ENCODE measurements at regions not wholly inside any gene's neighbourhood (a gene's known extent, or its start where the extent isn't known, plus 50 kb on each side); places are given as distances from the start of the nearest gene placed in this dataset.
A peak's percentile ranks its signal among the peaks of the same experiment; 100 is the strongest.

DNA sequence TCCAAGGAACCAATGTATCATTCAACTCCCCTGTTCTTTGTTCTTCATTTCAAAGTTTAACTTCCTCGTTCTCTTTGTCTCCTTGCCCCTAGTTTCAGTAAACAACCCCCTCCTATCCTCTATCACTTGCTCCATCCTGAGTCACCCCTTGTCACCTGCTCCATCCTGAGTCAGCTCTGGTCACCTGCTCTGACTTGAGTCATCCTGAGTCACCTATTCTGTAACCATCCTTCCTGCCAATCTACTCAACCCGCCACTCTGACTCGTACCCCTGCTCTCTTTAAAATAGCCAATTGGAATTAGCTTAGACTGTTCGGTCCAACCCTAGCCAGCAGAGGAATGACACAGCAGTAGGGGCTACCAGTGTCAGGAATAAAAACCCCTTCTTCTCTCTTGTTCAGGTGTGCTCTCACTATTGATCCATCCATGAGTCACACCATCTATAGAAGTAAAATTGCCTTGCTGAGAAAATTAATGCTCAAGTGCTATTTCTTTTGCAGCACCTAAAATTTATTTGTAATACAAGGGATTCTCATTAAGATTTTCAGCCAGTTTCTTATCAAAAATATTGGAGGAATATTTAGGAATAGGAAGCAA is 326.8 kb downstream of the AKAIN1 start:
- H2AFZ ChIP-seq (ENCODE audit: low read depth) = no peak overlapping the region
- no peak overlapping the region for H3K9ac ChIP-seq
- no peaks in the 10 kb centered on the region for H3K79me2 ChIP-seq (ENCODE audit: insufficient read depth, low read depth)
- no peaks in the 10 kb centered on the region for H3K36me3 ChIP-seq (ENCODE audit: insufficient read depth)
- H3K4me1 ChIP-seq (ENCODE audit: low read depth, poor library complexity, severe bottlenecking) = peaks cover 22% of the 10 kb centered on the region
- no peaks in the 10 kb centered on the region for H4K20me1 ChIP-seq (ENCODE audit: insufficient read depth)
- TF ChIP-seq, protein P1, sequence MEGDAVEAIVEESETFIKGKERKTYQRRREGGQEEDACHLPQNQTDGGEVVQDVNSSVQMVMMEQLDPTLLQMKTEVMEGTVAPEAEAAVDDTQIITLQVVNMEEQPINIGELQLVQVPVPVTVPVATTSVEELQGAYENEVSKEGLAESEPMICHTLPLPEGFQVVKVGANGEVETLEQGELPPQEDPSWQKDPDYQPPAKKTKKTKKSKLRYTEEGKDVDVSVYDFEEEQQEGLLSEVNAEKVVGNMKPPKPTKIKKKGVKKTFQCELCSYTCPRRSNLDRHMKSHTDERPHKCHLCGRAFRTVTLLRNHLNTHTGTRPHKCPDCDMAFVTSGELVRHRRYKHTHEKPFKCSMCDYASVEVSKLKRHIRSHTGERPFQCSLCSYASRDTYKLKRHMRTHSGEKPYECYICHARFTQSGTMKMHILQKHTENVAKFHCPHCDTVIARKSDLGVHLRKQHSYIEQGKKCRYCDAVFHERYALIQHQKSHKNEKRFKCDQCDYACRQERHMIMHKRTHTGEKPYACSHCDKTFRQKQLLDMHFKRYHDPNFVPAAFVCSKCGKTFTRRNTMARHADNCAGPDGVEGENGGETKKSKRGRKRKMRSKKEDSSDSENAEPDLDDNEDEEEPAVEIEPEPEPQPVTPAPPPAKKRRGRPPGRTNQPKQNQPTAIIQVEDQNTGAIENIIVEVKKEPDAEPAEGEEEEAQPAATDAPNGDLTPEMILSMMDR (conservative IDR thresholded peaks at IDR 0.05; ENCODE audit: low read depth, low read length) = no peak
- no peak overlapping the region for H3K4me3 ChIP-seq (IDR thresholded peaks at IDR 0.05; ENCODE audit: insufficient read depth, low read depth, low read length)
- no peak overlapping the region for H3K27ac ChIP-seq
- H3K4me2 ChIP-seq = peak overlapping the region; percentile 58; the same call in 1 of the 2 replicates
- no peaks in the 10 kb centered on the region for H3K27me3 ChIP-seq (ENCODE audit: insufficient read depth, low read depth)

DNA sequence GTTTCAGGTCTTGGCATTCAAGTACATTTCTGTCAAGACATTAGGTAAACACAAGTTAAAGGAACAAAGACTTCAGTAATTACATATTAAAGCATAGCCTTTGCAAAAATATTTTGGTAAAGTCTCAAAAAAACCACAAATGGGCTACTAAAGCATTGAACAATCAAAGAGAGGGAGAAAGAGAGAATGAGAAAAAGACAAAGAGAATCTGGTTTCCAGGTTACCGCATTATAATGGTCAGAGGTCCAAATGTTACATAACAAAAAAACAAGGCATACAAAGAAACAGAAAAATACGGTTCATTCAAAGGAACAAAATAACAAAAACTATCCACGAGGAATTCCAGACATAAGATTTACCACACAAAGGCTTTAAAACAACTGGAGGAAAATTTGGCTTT is 327.9 kb downstream of the AKAIN1 start:
- no peak overlapping the region for H2AFZ ChIP-seq (ENCODE audit: low read depth)
- TF ChIP-seq, protein P1 (conservative IDR thresholded peaks at IDR 0.05; ENCODE audit: low read depth, low read length) = no peak
- H3K36me3 ChIP-seq (ENCODE audit: insufficient read depth) = no peaks in the 10 kb centered on the region
- no peaks in the 10 kb centered on the region for H3K79me2 ChIP-seq (ENCODE audit: insufficient read depth, low read depth)
- H3K27me3 ChIP-seq (ENCODE audit: insufficient read depth, low read depth) = no peaks in the 10 kb centered on the region
- H3K9ac ChIP-seq = no peak overlapping the region
- no peak overlapping the region for H3K4me3 ChIP-seq (IDR thresholded peaks at IDR 0.05; ENCODE audit: insufficient read depth, low read depth, low read length)
- no peak overlapping the region for H3K27ac ChIP-seq
- no peak overlapping the region for H3K4me2 ChIP-seq
- H3K4me1 ChIP-seq (ENCODE audit: low read depth, poor library complexity, severe bottlenecking) = peaks cover 22% of the 10 kb centered on the region
- H4K20me1 ChIP-seq (ENCODE audit: insufficient read depth) = no peaks in the 10 kb centered on the region

GRCh38 chr18:4858379-4859127 is 338.5 kb downstream of the AKAIN1 start:
- Histone ChIP-seq H3K79me2 (ENCODE audit: insufficient read depth, low read depth) (no peaks in the 10 kb centered on the region), H3K4me2 (no peak overlapping the region), H2AFZ (ENCODE audit: low read depth) (no peak overlapping the region), H3K4me1 (ENCODE audit: low read depth, poor library complexity, severe bottlenecking) (no peaks in the 10 kb centered on the region), H3K27me3 (ENCODE audit: insufficient read depth, low read depth) (no peaks in the 10 kb centered on the region), H4K20me1 (ENCODE audit: insufficient read depth) (no peaks in the 10 kb centered on the region), H3K36me3 (ENCODE audit: insufficient read depth) (no peaks in the 10 kb centered on the region), H3K27ac (no peak overlapping the region), H3K9ac (no peak overlapping the region), H3K4me3 (IDR thresholded peaks at IDR 0.05; ENCODE audit: insufficient read depth, low read depth, low read length) (no peak overlapping the region)
- TF ChIP-seq, protein P1 (conservative IDR thresholded peaks at IDR 0.05; ENCODE audit: low read depth, low read length) = no peak

DNA sequence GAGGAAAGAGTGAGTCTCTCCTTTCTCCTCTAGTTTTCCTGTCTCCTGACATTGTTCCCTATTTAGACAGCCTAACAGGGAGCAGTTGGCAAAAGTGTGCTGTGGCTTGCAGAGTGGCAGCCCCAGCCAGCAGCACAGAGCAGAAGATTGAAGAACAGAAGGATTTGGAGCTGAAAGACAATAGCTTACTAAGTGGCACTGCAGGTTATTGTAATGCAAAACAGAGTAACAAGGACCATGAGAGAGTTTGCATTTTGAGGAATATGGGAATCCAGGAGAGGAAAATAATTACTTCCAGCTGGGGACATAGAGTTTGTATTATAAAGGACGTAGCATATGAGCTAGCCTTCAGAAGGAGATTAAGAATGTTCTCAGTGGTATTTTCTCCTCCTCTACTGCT is 342.4 kb downstream of the AKAIN1 start:
- TF ChIP-seq, protein P1 (conservative IDR thresholded peaks at IDR 0.05; ENCODE audit: low read depth, low read length) = no peak
- no peak overlapping the region for H3K9ac ChIP-seq
- H3K4me2 ChIP-seq = no peak overlapping the region
- no peak overlapping the region for H3K27ac ChIP-seq
- H3K4me3 ChIP-seq (IDR thresholded peaks at IDR 0.05; ENCODE audit: insufficient read depth, low read depth, low read length) = no peak overlapping the region
- no peaks in the 10 kb centered on the region for H3K79me2 ChIP-seq (ENCODE audit: insufficient read depth, low read depth)
- H3K4me1 ChIP-seq (ENCODE audit: low read depth, poor library complexity, severe bottlenecking) = no peaks in the 10 kb centered on the region
- H3K36me3 ChIP-seq (ENCODE audit: insufficient read depth) = no peaks in the 10 kb centered on the region
- H4K20me1 ChIP-seq (ENCODE audit: insufficient read depth) = no peaks in the 10 kb centered on the region
- no peak overlapping the region for H2AFZ ChIP-seq (ENCODE audit: low read depth)
- no peaks in the 10 kb centered on the region for H3K27me3 ChIP-seq (ENCODE audit: insufficient read depth, low read depth)

All from KMS-11 (cell line).